ENCODE measurements at regions not wholly inside any gene's neighbourhood (a gene's known extent, or its start where the extent isn't known, plus 50 kb on each side); places are given as distances from the start of the nearest gene placed in this dataset.

DNA sequence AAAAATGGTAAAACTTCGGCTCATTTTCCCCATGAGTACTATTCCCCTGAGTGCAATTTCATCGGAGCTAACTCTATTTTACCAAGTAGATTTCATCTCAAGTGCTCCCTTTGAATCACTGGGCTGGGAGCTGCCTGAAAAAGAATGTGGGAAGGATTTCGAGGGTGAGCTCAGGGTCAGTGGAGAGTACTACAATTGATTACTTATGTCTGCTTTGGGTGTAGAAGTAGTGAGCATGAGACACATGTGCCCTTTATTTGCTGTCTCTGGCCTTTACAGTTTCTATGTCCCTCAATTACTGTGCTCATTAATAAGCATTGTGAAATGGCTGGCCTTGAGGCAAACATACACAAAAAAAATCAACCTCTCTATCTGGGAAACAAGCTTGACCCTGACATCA, 172.7 kb upstream of the RFX3 start:
- no peak overlapping the region for H3K9ac ChIP-seq (ENCODE audit: low read length)
- H3K27ac ChIP-seq (ENCODE audit: low read length in 2 of 2), result no peak overlapping the region
- H3K9me3 ChIP-seq (ENCODE audit: control extremely low read depth in 1 of 3, control insufficient read depth in 2 of 3, insufficient read depth in 1 of 3, low read length in 2 of 3), result no peaks in the 10 kb centered on the region
- no peak overlapping the region for H3K27ac Mint-ChIP-seq
- no peak for TF ChIP-seq EZH2 (IDR thresholded peaks at IDR 0.05; ENCODE audit: borderline replicate concordance, insufficient read depth, low read depth, low read length, poor library complexity, severe bottlenecking)
- H3K4me3 ChIP-seq (ENCODE audit: control extremely low read depth in 1 of 5, extremely low read depth in 1 of 5, insufficient read depth in 1 of 5, low read depth in 2 of 5, low read length in 4 of 5), result no peak overlapping the region
- no peaks in the 10 kb centered on the region for H3K79me2 ChIP-seq (ENCODE audit: control insufficient read depth, insufficient read depth, low read length)
- intact Hi-C loops (cut with micrococcal nuclease), result no loop called here
- H3K9me3 Mint-ChIP-seq (ENCODE audit: insufficient read depth), result no peaks in the 10 kb centered on the region
- no peaks in the 10 kb centered on the region for H3K36me3 ChIP-seq (replicated peaks in 1 of 2; ENCODE audit: control extremely low read depth in 1 of 2, control insufficient read depth in 1 of 2, extremely low read depth in 1 of 2, insufficient read depth in 2 of 2, low read length in 1 of 2)
- H3K4me1 ChIP-seq (ENCODE audit: control insufficient read depth in 2 of 2, insufficient read depth in 2 of 2, low read length in 2 of 2), result no peaks in the 10 kb centered on the region
- CTCF ChIA-PET, result no interaction called here
- 100% methylated on average over 1 of the region's 3 CpGs for WGBS (ENCODE audit: insufficient coverage)
- DNase-seq, result no peak
- no peak overlapping the region for H3K4me3 Mint-ChIP-seq
- POLR2A ChIA-PET, result no interaction called here
- ATAC-seq (ENCODE audit: low read depth), result no peak
- H3K27me3 ChIP-seq (replicated peaks in 1 of 4; ENCODE audit: control extremely low read depth in 1 of 4, control insufficient read depth in 3 of 4, insufficient read depth in 4 of 4, low read length in 3 of 4), result peaks cover 0 to 4% (median 0%) of the 10 kb centered on the region in 4 experiments
- H3K4me2 ChIP-seq (replicated peaks; ENCODE audit: low read depth, low read length, poor library complexity, severe bottlenecking), result no peak overlapping the region
- H4K20me1 ChIP-seq (ENCODE audit: control insufficient read depth, insufficient read depth, low read length, poor library complexity, severe bottlenecking), result no peaks in the 10 kb centered on the region
- H2AFZ ChIP-seq (ENCODE audit: insufficient read depth, low read depth, low read length, poor library complexity, severe bottlenecking), result no peak overlapping the region
- peaks cover 40% of the 10 kb centered on the region for H3K27me3 Mint-ChIP-seq
- no peaks in the 10 kb centered on the region for H3K4me1 Mint-ChIP-seq

DNA sequence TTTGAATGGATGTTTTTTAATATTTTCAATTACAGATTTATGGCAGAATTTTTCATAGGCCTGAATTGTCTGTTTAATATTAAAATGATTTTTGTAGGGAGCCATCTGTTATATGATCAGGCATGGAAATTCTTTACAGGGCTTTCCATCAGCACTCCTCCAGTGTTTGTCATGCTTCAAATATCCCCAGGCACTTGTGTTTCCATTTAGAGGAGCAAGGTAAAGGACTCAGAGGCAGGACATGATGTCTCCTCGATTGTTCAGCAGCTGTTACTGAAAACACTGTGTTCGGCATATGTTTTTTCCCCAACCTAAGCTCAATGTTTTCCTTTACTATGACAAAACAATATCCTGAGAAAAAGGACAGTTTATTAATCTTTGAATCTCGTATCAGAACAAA, 172.3 kb upstream of the RFX3 start:
- peaks cover 39% of the 10 kb centered on the region for H3K27me3 Mint-ChIP-seq
- Histone ChIP-seq H4K20me1 (ENCODE audit: control insufficient read depth, insufficient read depth, low read length, poor library complexity, severe bottlenecking) (no peaks in the 10 kb centered on the region), H3K4me1 (ENCODE audit: control insufficient read depth in 2 of 2, insufficient read depth in 2 of 2, low read length in 2 of 2) (no peaks in the 10 kb centered on the region), H3K36me3 (replicated peaks in 1 of 2; ENCODE audit: control extremely low read depth in 1 of 2, control insufficient read depth in 1 of 2, extremely low read depth in 1 of 2, insufficient read depth in 2 of 2, low read length in 1 of 2) (no peaks in the 10 kb centered on the region), H3K9me3 (ENCODE audit: control extremely low read depth in 1 of 3, control insufficient read depth in 2 of 3, insufficient read depth in 1 of 3, low read length in 2 of 3) (no peaks in the 10 kb centered on the region), H3K4me2 (replicated peaks; ENCODE audit: low read depth, low read length, poor library complexity, severe bottlenecking) (no peak overlapping the region), H3K79me2 (ENCODE audit: control insufficient read depth, insufficient read depth, low read length) (no peaks in the 10 kb centered on the region), H3K27me3 (replicated peaks in 1 of 4; ENCODE audit: control extremely low read depth in 1 of 4, control insufficient read depth in 3 of 4, insufficient read depth in 4 of 4, low read length in 3 of 4) (peaks cover 0 to 4% (median 0%) of the 10 kb centered on the region in 4 experiments), H3K4me3 (ENCODE audit: control extremely low read depth in 1 of 5, extremely low read depth in 1 of 5, insufficient read depth in 1 of 5, low read depth in 2 of 5, low read length in 4 of 5) (no peak overlapping the region), H2AFZ (ENCODE audit: insufficient read depth, low read depth, low read length, poor library complexity, severe bottlenecking) (no peak overlapping the region), H3K27ac (ENCODE audit: low read length in 2 of 2) (no peak overlapping the region), H3K9ac (ENCODE audit: low read length) (no peak overlapping the region)
- TF ChIP-seq EZH2 (IDR thresholded peaks at IDR 0.05; ENCODE audit: borderline replicate concordance, insufficient read depth, low read depth, low read length, poor library complexity, severe bottlenecking), result no peak
- TF ChIP-seq, protein P1, sequence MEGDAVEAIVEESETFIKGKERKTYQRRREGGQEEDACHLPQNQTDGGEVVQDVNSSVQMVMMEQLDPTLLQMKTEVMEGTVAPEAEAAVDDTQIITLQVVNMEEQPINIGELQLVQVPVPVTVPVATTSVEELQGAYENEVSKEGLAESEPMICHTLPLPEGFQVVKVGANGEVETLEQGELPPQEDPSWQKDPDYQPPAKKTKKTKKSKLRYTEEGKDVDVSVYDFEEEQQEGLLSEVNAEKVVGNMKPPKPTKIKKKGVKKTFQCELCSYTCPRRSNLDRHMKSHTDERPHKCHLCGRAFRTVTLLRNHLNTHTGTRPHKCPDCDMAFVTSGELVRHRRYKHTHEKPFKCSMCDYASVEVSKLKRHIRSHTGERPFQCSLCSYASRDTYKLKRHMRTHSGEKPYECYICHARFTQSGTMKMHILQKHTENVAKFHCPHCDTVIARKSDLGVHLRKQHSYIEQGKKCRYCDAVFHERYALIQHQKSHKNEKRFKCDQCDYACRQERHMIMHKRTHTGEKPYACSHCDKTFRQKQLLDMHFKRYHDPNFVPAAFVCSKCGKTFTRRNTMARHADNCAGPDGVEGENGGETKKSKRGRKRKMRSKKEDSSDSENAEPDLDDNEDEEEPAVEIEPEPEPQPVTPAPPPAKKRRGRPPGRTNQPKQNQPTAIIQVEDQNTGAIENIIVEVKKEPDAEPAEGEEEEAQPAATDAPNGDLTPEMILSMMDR (IDR thresholded peaks at IDR 0.05), result no peak
- CTCF ChIA-PET, result no interaction called here
- H3K9me3 Mint-ChIP-seq (ENCODE audit: insufficient read depth), result no peaks in the 10 kb centered on the region
- H3K4me1 Mint-ChIP-seq, result no peaks in the 10 kb centered on the region
- no peak overlapping the region for H3K4me3 Mint-ChIP-seq
- WGBS (ENCODE audit: insufficient coverage), result 96% methylated on average over 2 of the region's 3 CpGs
- ATAC-seq (ENCODE audit: low read depth), result no peak
- intact Hi-C loops (cut with micrococcal nuclease), result no loop called here
- DNase-seq, result no peak
- no peak overlapping the region for H3K27ac Mint-ChIP-seq
- POLR2A ChIA-PET, result no interaction called here

Data from B cell (primary cell).